ENCODE measurements at regions not wholly inside any gene's neighbourhood (a gene's known extent, or its start where the extent isn't known, plus 50 kb on each side); places are given as distances from the start of the nearest gene placed in this dataset.

DNA sequence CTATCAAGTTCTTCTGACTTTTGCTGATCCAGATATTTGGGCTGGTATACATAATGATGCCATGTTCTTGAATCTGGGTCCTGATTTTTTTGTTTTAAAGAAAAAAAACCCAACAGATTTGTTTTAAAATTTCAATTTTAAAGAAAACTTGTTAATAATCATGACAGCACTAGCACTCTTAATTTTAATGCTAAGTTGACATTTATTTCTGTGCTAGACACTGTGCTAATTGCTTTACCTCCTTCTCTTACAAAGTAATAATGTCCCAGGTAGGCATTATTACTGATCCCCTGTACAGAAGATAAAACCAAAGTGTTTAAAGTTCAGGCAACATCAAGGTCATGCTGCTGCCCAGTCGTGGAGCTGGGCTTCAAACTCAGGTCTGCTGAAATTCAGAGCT, 101.9 kb downstream of the ZNF608 start:
- no peak for ATAC-seq
- Histone ChIP-seq H3K4me1 (replicated peaks in 1 of 2; ENCODE audit: control insufficient read depth in 2 of 2, insufficient read depth in 2 of 2, low read length in 2 of 2) (peaks cover 4 to 14% of the 10 kb centered on the region in 2 experiments; a peak in 4 of 5 replicates), H3K27ac (ENCODE audit: extremely low read depth, low read depth, low read length) (no peak overlapping the region), H3K9ac (ENCODE audit: insufficient read depth in 1 of 2, low read depth in 2 of 2, low read length in 2 of 2) (no peak overlapping the region), H3K4me2 (ENCODE audit: insufficient read depth, low read length) (no peak overlapping the region), H3K36me3 (ENCODE audit: control insufficient read depth, insufficient read depth, low read length) (no peaks in the 10 kb centered on the region; the same call in 2 of the 3 replicates), H2AFZ (ENCODE audit: low read depth, low read length) (0 out of 2 replicates have a peak overlapping the region, but pooled peaks have one; percentile 30), H3K9me3 (replicated peaks; ENCODE audit: control insufficient read depth, insufficient read depth, low read depth, low read length) (no peaks in the 10 kb centered on the region), H3K4me3 (no peak overlapping the region), H3K9me1 (ENCODE audit: control insufficient read depth, insufficient read depth, low read length) (no peaks in the 10 kb centered on the region), H4K20me1 (replicated peaks; ENCODE audit: control insufficient read depth, insufficient read depth, low read length) (no peaks in the 10 kb centered on the region), H3K27me3 (ENCODE audit: control insufficient read depth in 2 of 2, insufficient read depth in 2 of 2, low read length in 2 of 2) (no peaks in the 10 kb centered on the region), H3K79me2 (ENCODE audit: control insufficient read depth, insufficient read depth, low read length) (no peaks in the 10 kb centered on the region)
- intact Hi-C loops (cut with micrococcal nuclease): no loop called here
- POLR2A ChIA-PET: interaction anchor here (0.6 kb wide), 1 partner anchor 48 kb away, joined by 3 read pairs; no protein-coding TSS in a partner anchor
- in situ Hi-C loops (cut with MboI): no loop called here
- FAIRE-seq: no peak
- 40% methylated on average over 1 of the region's 1 CpG for WGBS (ENCODE audit: insufficient coverage, low coverage, missing lambda C conversion rate)
- TF ChIP-seq ZNF174 (CRISPR knock-in tag; IDR thresholded peaks at IDR 0.05) (no peak), NELFE (IDR thresholded peaks at IDR 0.05; ENCODE audit: insufficient read depth, insufficient read length) (no peak), DNMT1 (IDR thresholded peaks at IDR 0.05) (no peak), ZNF316 (IDR thresholded peaks at IDR 0.05) (peak; percentile 81), HDAC8 (tag; IDR thresholded peaks at IDR 0.05) (no peak), RBM17 (IDR thresholded peaks at IDR 0.05; ENCODE audit: borderline replicate concordance, low read depth, low read length) (no peak)
- no TSS peak for BruUV-seq (replicated peaks)
- DNase-seq (ENCODE audit: extremely low read depth in 1 of 4, low spot score in 3 of 4): no peak
- CTCF ChIA-PET (ENCODE audit: low intra/inter-chr PET ratio): no interaction called here

DNA sequence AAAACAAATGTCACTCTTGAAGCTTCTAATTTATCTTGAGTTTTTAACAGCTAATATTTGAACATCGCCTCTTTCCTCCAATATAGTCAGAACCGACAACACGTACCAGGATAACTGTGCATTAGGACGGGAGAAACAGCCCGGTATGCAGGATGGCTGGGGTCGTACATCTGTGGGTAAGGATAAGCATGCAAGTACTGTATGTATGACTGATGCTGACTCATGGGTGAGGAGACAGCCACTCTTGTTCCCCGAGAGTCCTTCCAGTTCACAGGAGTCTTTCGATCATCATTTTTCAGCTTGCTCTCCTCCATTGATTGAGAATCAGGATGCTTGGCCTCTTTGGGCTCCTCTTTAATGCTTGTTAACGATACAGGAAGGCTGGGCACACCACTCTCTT, 102.3 kb downstream of the ZNF608 start:
- FAIRE-seq: peak; percentile 97
- TF ChIP-seq ZNF311 (CRISPR knock-in tag; IDR thresholded peaks at IDR 0.05) (no peak), BRD4 (IDR thresholded peaks at IDR 0.05) (no peak), KAT8 (IDR thresholded peaks at IDR 0.05; ENCODE audit: low read depth) (no peak), ZFX (CRISPR knock-in tag; IDR thresholded peaks at IDR 0.05) (no peak), CTBP1 (IDR thresholded peaks at IDR 0.05; ENCODE audit: borderline replicate concordance) (peak; percentile 29; the same call in 1 of the 2 replicates), BMI1 (IDR thresholded peaks at IDR 0.05; ENCODE audit: low read length) (no peak), ZNF668 (CRISPR knock-in tag; IDR thresholded peaks at IDR 0.05) (0 out of 2 replicates have a peak, but pooled peaks have one; percentile 18), NFRKB (IDR thresholded peaks at IDR 0.05; ENCODE audit: low read depth) (no peak), WHSC1 (IDR thresholded peaks at IDR 0.05; ENCODE audit: low read length) (no peak), POLR2G (IDR thresholded peaks at IDR 0.05; ENCODE audit: low read depth, low read length) (no peak), CBFA2T2 (conservative IDR thresholded peaks at IDR 0.05) (peak; percentile 59), FIP1L1 (IDR thresholded peaks at IDR 0.05; ENCODE audit: low read depth, low read length, poor library complexity, severe bottlenecking) (no peak)
- TF ChIP-seq, protein P1, sequence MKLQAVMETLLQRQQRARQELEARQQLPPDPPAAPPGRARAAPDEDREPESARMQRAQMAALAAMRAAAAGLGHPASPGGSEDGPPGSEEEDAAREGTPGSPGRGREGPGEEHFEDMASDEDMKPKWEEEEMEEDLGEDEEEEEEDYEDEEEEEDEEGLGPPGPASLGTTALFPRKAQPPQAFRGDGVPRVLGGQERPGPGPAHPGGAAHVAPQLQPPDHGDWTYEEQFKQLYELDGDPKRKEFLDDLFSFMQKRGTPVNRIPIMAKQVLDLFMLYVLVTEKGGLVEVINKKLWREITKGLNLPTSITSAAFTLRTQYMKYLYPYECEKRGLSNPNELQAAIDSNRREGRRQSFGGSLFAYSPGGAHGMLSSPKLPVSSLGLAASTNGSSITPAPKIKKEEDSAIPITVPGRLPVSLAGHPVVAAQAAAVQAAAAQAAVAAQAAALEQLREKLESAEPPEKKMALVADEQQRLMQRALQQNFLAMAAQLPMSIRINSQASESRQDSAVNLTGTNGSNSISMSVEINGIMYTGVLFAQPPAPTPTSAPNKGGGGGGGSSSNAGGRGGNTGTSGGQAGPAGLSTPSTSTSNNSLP (IDR thresholded peaks at IDR 0.05; ENCODE audit: borderline replicate concordance, low read depth, low read length): no peak

More for the DNA sequence above, 102.3 kb downstream of the ZNF608 start:
- peaks cover 4 to 10% of the 10 kb centered on the region in 2 experiments; a peak in 3 of 5 replicates for H3K4me1 ChIP-seq (replicated peaks in 1 of 2; ENCODE audit: control insufficient read depth in 2 of 2, insufficient read depth in 2 of 2, low read length in 2 of 2)
- 2% methylated on average over 9 of the region's 9 CpGs for WGBS (ENCODE audit: insufficient coverage, low coverage, missing lambda C conversion rate)
- no peaks in the 10 kb centered on the region for H3K9me3 ChIP-seq (replicated peaks; ENCODE audit: control insufficient read depth, insufficient read depth, low read depth, low read length)
- no peaks in the 10 kb centered on the region for H3K9me1 ChIP-seq (ENCODE audit: control insufficient read depth, insufficient read depth, low read length)
- H2AFZ ChIP-seq (ENCODE audit: low read depth, low read length): peak overlapping the region; percentile 30; the same call in 1 of the 2 replicates
- ChIA-PET POLR2A (interaction anchor here (0.6 kb wide), 1 partner anchor 1131 kb away, joined by 3 read pairs; no protein-coding TSS in a partner anchor), CTCF (ENCODE audit: low intra/inter-chr PET ratio) (no interaction called here)
- H3K27ac ChIP-seq (ENCODE audit: extremely low read depth, low read depth, low read length): no peak overlapping the region
- intact Hi-C loops (cut with micrococcal nuclease) (no loop called here), in situ Hi-C loops (cut with MboI) (no loop called here)
- BruUV-seq (replicated peaks): no TSS peak
- H3K27me3 ChIP-seq (ENCODE audit: control insufficient read depth in 2 of 2, insufficient read depth in 2 of 2, low read length in 2 of 2): no peaks in the 10 kb centered on the region
- ATAC-seq (peak; percentile 96), DNase-seq (ENCODE audit: extremely low read depth in 1 of 4, low spot score in 3 of 4) (peak; percentile 59 to 85 (median 74))
- H3K79me2 ChIP-seq (ENCODE audit: control insufficient read depth, insufficient read depth, low read length): no peaks in the 10 kb centered on the region
- H3K4me2 ChIP-seq (ENCODE audit: insufficient read depth, low read length): no peak overlapping the region
- H3K9ac ChIP-seq (ENCODE audit: insufficient read depth in 1 of 2, low read depth in 2 of 2, low read length in 2 of 2): no peak overlapping the region
- no peak overlapping the region for H3K4me3 ChIP-seq
- H3K36me3 ChIP-seq (ENCODE audit: control insufficient read depth, insufficient read depth, low read length): no peaks in the 10 kb centered on the region; the same call in 2 of the 3 replicates
- H4K20me1 ChIP-seq (replicated peaks; ENCODE audit: control insufficient read depth, insufficient read depth, low read length): no peaks in the 10 kb centered on the region

Measured in K562 (cell line).